ENCODE measurements at regions not wholly inside any gene's neighbourhood (a gene's known extent, or its start where the extent isn't known, plus 50 kb on each side); places are given as distances from the start of the nearest gene placed in this dataset.

GRCh38 chr4:42711496-42711895 lies 54.6 kb upstream of the ATP8A1 start:
- DNase-seq (no peak), ATAC-seq (ENCODE audit: low read depth) (no peak)
- Histone ChIP-seq H3K79me2 (ENCODE audit: control insufficient read depth, insufficient read depth, low read length) (no peaks in the 10 kb centered on the region), H3K4me3 (ENCODE audit: control extremely low read depth in 1 of 5, extremely low read depth in 1 of 5, insufficient read depth in 1 of 5, low read depth in 2 of 5, low read length in 4 of 5) (no peak overlapping the region), H3K27me3 (replicated peaks in 1 of 4; ENCODE audit: control extremely low read depth in 1 of 4, control insufficient read depth in 3 of 4, insufficient read depth in 4 of 4, low read length in 3 of 4) (no peaks in the 10 kb centered on the region), H3K9me3 (ENCODE audit: control extremely low read depth in 1 of 3, control insufficient read depth in 2 of 3, insufficient read depth in 1 of 3, low read length in 2 of 3) (no peaks in the 10 kb centered on the region), H3K36me3 (replicated peaks in 1 of 2; ENCODE audit: control extremely low read depth in 1 of 2, control insufficient read depth in 1 of 2, extremely low read depth in 1 of 2, insufficient read depth in 2 of 2, low read length in 1 of 2) (no peaks in the 10 kb centered on the region), H3K9ac (ENCODE audit: low read length) (no peak overlapping the region), H3K4me2 (replicated peaks; ENCODE audit: low read depth, low read length, poor library complexity, severe bottlenecking) (no peak overlapping the region), H4K20me1 (ENCODE audit: control insufficient read depth, insufficient read depth, low read length, poor library complexity, severe bottlenecking) (no peaks in the 10 kb centered on the region), H2AFZ (ENCODE audit: insufficient read depth, low read depth, low read length, poor library complexity, severe bottlenecking) (no peak overlapping the region), H3K4me1 (ENCODE audit: control insufficient read depth in 2 of 2, insufficient read depth in 2 of 2, low read length in 2 of 2) (no peaks in the 10 kb centered on the region), H3K27ac (ENCODE audit: low read length in 2 of 2) (no peak overlapping the region)
- no peaks in the 10 kb centered on the region for H3K4me1 Mint-ChIP-seq
- POLR2A ChIA-PET = no interaction called here
- no peak for TF ChIP-seq EZH2 (IDR thresholded peaks at IDR 0.05; ENCODE audit: borderline replicate concordance, insufficient read depth, low read depth, low read length, poor library complexity, severe bottlenecking)
- no peak for TF ChIP-seq CTCF (IDR thresholded peaks at IDR 0.05)
- no peak overlapping the region for H3K27ac Mint-ChIP-seq
- intact Hi-C loops (cut with micrococcal nuclease) = no loop called here
- H3K9me3 Mint-ChIP-seq (ENCODE audit: insufficient read depth) = no peaks in the 10 kb centered on the region
- CTCF ChIA-PET = no interaction called here
- H3K27me3 Mint-ChIP-seq = peaks cover 31% of the 10 kb centered on the region
- H3K4me3 Mint-ChIP-seq = no peak overlapping the region

GRCh38 chr4:42710761-42711160 lies 53.9 kb upstream of the ATP8A1 start:
- no peak for DNase-seq
- Histone ChIP-seq H3K4me2 (replicated peaks; ENCODE audit: low read depth, low read length, poor library complexity, severe bottlenecking) (no peak overlapping the region), H3K4me3 (ENCODE audit: control extremely low read depth in 1 of 5, extremely low read depth in 1 of 5, insufficient read depth in 1 of 5, low read depth in 2 of 5, low read length in 4 of 5) (no peak overlapping the region), H3K27me3 (replicated peaks in 1 of 4; ENCODE audit: control extremely low read depth in 1 of 4, control insufficient read depth in 3 of 4, insufficient read depth in 4 of 4, low read length in 3 of 4) (no peaks in the 10 kb centered on the region), H4K20me1 (ENCODE audit: control insufficient read depth, insufficient read depth, low read length, poor library complexity, severe bottlenecking) (no peaks in the 10 kb centered on the region), H3K27ac (ENCODE audit: low read length in 2 of 2) (no peak overlapping the region), H3K79me2 (ENCODE audit: control insufficient read depth, insufficient read depth, low read length) (no peaks in the 10 kb centered on the region), H3K9me3 (ENCODE audit: control extremely low read depth in 1 of 3, control insufficient read depth in 2 of 3, insufficient read depth in 1 of 3, low read length in 2 of 3) (no peaks in the 10 kb centered on the region), H2AFZ (ENCODE audit: insufficient read depth, low read depth, low read length, poor library complexity, severe bottlenecking) (no peak overlapping the region), H3K36me3 (replicated peaks in 1 of 2; ENCODE audit: control extremely low read depth in 1 of 2, control insufficient read depth in 1 of 2, extremely low read depth in 1 of 2, insufficient read depth in 2 of 2, low read length in 1 of 2) (no peaks in the 10 kb centered on the region), H3K9ac (ENCODE audit: low read length) (no peak overlapping the region), H3K4me1 (ENCODE audit: control insufficient read depth in 2 of 2, insufficient read depth in 2 of 2, low read length in 2 of 2) (no peaks in the 10 kb centered on the region)
- Mint-ChIP-seq H3K27ac (no peak overlapping the region), H3K4me1 (no peaks in the 10 kb centered on the region), H3K27me3 (peaks cover 31% of the 10 kb centered on the region), H3K4me3 (no peak overlapping the region), H3K9me3 (ENCODE audit: insufficient read depth) (no peaks in the 10 kb centered on the region)
- POLR2A ChIA-PET = no interaction called here
- CTCF ChIA-PET = no interaction called here
- TF ChIP-seq EZH2 (IDR thresholded peaks at IDR 0.05; ENCODE audit: borderline replicate concordance, insufficient read depth, low read depth, low read length, poor library complexity, severe bottlenecking) = no peak
- TF ChIP-seq CTCF (IDR thresholded peaks at IDR 0.05) = no peak
- intact Hi-C loops (cut with micrococcal nuclease) = no loop called here
- ATAC-seq (ENCODE audit: low read depth) = no peak

All from B cell (primary cell).